Epithelial cell of proximal tubule (primary cell): ENCODE measurements at regions not wholly inside any gene's neighbourhood (a gene's known extent, or its start where the extent isn't known, plus 50 kb on each side); places are given as distances from the start of the nearest gene placed in this dataset.

Source experiments
- DNase-seq: peaks from one replicate; pipeline ENCODE4 v3.0.0-alpha.2; 2011; ENCODE audit warnings: low read depth
- H3K4me3 ChIP-seq: 2 replicates; pipeline ENCODE4 v1.5.1; 2011; ENCODE audit warnings: low read depth, mild to moderate bottlenecking, low read length
- CTCF ChIP-seq: conservative IDR thresholded peaks from 2 replicates; pipeline ENCODE4 v1.5.1; 2012; ENCODE audit warnings: low read depth, mild to moderate bottlenecking, low read length

- no peak overlapping the region for H3K4me3 ChIP-seq
- no peak for DNase-seq
- TF ChIP-seq CTCF = no peak
Observed at GRCh38 chr4:8691151-8691775, 98.7 kb downstream of the CPZ start.

GRCh38 chr4:8690216-8691150 lies 97.9 kb downstream of the CPZ start:
- H3K4me3 ChIP-seq = no peak overlapping the region
- TF ChIP-seq CTCF = no peak
- DNase-seq = no peak

- TF ChIP-seq CTCF = no peak
- no peak overlapping the region for H3K4me3 ChIP-seq
- DNase-seq = no peak
Observed at GRCh38 chr4:8689741-8690140, 97.2 kb downstream of the CPZ start.

GRCh38 chr4:8688908-8689445 lies 96.4 kb downstream of the CPZ start:
- no peak for TF ChIP-seq CTCF
- DNase-seq = no peak
- H3K4me3 ChIP-seq = no peak overlapping the region

- H3K4me3 ChIP-seq = no peak overlapping the region
- DNase-seq = no peak
- peak; percentile 66 for TF ChIP-seq CTCF
Observed at GRCh38 chr4:8688041-8688907, 95.7 kb downstream of the CPZ start.

GRCh38 chr4:8687083-8687482 lies 94.5 kb downstream of the CPZ start:
- no peak for TF ChIP-seq CTCF
- no peak for DNase-seq
- no peak overlapping the region for H3K4me3 ChIP-seq
